HG03565 (cell line): ENCODE measurements at regions not wholly inside any gene's neighbourhood (a gene's known extent, or its start where the extent isn't known, plus 50 kb on each side); places are given as distances from the start of the nearest gene placed in this dataset.

Experiments
- ATAC-seq: cut with Tn5 transposase; IDR thresholded peaks from one replicate; pipeline ENCODE4 v1.9.1; 2021; ENCODE audit warnings: mild to moderate bottlenecking, moderate library complexity; ENCODE audit not compliant: unreplicated experiment

DNA sequence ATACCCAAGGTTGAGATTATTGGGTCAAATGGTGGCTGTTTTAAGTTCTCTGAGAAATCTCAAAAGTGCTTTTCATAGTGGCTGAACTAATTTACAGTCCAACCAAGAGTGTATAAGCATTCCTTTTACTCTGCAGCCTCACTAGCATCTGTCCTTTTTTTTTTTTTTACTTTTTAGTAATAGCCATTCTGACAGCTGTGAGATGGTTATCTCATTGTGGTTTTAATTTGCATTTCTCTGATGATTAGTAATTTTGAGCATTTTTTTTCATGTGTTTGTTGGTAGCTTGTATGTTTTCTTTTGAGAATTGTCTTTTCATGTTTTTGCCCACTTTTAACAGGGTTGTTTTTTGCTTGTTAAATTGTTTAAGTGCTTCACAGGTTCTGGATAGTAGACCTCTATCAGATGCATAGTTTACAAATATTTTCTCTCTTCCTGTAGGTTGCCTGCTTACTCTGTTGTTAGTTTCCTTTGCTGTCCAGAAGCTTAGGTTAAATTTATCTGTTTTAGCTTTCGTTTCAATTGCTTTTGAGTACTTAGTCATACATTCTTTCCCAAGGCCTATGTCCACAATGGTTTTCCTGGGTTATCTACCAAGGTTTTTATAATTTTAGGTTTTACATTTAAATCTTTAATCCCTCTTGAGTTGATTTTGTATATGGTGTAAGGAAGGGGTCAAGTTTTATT is 881.3 kb upstream of the SEL1L start:
- peak; percentile 52 for ATAC-seq

DNA sequence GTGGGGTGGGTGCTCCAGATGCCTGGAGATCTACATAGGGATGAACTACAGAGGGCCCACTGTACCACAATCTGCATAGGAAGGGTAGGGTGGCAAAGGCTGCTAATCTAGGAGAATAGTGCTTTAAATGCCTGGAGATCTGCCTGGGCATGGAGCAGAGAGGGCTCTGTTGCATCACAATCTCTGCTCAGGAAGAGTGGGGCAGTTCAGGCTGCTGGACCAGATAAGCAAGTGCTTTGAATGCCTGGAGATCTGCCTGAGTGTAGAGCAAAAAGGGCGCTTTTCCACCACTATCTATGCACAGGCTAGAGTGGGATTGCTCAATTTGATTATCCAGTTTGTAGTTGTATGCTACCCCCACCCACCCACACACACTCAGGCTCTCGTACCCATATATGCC is 886.3 kb upstream of the SEL1L start:
- ATAC-seq = no peak

DNA sequence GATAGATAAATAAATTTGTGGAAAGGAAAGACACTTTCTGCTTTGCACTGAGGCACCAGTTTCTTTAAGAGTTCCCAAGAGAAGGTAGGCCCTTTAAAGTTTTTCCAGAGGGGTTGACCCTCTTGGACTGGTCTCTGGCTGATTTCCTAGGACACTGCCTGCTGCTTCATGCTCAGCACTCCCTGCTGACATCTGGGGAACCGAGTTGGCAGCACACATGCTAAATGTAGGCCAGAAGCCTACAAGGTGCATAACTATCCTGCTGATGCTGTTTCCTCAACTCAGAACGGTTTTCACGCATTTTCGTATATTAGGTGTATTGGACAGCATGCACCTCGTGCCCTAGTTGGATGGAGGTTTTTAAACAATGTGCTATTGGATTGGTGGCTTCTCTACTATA is 887.2 kb upstream of the SEL1L start:
- no peak for ATAC-seq

DNA sequence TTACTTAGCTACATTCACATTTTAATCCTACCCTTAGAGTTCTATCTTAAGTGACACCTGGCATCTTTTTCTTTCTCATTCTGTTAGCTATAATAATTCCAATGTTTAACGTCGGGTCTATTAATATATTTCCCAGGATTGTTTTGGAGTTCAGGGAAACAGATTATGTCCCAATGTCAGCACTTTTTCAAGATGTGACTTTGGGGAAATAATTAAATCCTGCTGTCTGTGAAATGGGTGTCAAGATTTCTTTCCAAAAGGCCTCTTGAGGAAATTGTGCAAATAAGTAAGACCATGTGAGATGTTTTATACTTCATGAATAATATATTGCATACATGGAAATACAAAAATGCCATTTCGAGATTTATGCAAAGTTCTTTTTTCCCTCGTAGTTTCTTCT is 887.6 kb upstream of the SEL1L start:
- ATAC-seq = no peak

DNA sequence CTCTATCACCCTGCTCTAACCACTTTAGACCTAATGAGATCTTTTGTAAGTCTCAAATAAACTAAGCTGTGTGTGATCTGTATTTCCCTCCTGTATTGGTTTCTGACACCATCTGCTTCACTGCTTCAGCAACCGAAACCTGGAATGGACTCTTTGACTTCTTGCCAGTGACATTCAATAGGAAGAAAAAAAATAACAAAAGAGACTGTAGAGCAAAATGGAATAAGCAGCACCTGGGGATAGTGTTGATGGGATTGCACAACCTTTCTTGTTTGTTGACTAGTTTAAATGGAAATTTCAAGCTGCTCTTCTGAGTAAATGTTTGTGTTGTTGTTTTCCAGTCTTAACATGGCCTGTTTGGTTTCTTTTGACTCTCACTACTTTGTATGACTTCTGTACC is 888.6 kb upstream of the SEL1L start:
- ATAC-seq = no peak

DNA sequence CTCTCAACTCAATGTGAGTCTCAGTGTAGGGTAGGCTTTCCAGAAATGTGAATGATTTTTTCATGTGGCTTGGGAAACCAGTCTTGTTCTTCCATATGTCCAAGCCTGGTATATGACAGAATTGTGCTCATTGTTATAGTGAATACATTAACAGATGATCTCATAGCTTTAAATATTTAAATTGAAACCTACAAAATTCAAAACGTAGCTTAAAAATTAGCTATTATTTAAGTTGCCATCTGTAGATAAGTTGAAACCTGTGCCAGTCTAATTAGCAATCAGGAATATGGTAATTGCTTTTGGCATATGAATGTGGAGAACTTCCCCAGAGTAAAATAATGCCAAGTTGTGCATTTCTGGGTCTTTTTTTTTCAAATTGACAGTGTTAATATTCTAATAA is 891.6 kb upstream of the SEL1L start:
- ATAC-seq = no peak

DNA sequence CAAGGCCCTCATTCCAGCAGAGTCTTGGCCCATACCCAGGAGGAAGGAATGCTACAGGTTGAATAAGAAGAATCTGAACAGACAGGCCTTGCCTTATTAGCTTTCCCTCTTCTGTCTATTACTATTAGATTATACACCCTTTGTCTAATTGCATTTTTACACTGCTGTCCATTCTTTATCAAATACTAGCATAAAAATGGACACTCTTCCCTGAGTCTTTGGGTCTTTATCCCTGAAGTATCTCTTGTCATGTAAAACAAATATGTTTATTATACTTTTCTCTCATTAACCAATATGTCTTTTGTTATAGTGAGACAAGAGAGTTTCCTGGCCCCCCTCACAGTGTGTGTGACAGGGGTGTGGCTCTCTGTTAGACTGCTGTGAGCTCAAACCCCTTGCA is 897.4 kb upstream of the SEL1L start:
- ATAC-seq = no peak

DNA sequence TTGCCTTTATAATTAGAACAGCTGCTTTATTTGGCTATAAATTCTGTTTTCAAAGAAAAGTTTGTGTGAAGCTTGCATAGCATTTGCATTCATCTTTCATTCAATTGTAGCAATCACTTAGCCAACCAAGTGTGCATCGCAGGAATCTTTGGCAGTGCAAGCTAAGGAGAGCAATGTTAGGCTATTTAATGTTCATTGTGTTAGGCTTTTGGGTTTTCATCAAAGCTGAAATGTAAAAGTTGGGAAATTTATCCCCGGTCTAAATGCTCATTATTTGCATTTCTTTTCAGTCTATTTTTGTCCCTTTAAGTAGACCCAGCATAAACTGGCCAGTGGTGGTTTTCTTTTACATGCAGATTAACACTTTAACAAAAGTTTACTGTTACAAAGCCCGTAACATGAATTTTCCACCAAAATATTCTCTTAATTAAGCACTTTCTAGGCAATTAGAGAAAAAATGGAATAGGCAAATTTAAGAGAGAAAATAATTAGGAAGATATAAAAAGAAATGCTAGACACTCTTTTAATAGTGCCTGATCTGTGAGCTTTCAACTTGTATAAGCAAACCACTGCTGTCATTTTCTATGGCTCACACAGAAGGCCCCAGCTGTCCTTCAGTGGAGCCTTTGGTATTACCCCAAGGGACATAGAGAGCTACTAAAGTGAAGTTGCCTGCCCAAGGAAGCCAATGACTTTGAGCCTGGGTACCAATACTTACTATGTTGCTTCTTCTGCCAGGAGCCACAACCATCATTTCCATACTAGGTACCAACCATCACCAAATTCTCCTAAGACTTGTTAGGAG is 898.9 kb upstream of the SEL1L start:
- ATAC-seq = no peak

DNA sequence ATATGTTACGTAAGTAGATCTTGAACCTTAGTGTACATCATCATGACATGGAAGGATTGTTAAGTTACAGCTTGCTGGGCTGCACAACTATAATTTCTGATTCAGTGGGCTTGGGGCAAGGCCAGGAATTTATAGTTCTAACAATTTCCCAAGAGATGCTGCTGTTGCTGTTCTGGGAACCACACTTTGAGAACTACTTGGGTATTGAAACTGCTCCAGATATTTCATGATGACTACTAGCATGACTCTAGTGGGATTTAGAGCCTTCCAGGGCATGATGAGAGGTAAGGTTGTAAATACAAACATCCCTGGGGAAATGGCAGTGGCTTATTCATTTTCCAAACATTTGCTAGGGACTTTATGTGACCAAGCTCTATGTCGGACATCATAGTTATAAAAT is 904.8 kb upstream of the SEL1L start:
- ATAC-seq = no peak

GRCh38 chr14:82441270-82441669 is 907.6 kb upstream of the SEL1L start:
- no peak for ATAC-seq

DNA sequence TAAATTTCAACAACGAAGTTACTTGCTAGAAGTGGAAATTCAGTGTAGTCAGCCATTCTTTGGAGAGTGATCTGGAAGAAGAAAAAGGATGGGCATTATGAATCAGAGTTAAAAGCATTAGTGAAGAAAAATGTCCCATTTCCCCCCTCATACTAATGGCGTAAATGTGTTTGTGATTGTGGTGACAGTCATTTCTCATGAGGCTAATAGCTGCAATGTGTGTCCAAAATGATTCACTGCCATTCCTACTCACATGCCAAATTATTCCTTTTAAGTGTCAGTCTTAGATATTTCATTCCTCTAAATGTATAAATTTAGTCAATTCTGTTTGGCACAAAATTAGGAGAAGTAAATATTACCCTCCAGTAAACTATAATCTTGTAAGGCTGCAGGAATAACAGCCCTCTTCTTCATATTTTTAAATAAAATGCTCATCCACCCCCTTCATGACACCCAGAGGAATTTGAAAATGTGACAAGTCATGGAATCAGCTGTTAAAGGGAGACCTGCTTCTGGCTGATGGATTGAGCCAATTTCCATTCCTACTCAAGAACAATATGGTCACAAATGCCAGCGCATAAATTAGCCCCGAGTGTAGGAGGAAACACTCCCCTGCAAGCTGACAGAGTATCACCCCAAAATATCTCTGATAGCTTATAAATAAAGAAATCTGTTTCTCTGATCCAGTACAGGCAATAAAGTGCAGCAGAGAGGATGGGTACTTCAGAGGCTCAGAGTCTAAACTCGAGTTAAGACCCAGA is 912.3 kb upstream of the SEL1L start:
- no peak for ATAC-seq

- ATAC-seq = no peak
Measured at GRCh38 chr14:82447586-82447985, 913.9 kb upstream of the SEL1L start.

GRCh38 chr14:82449926-82450468 is 916.3 kb upstream of the SEL1L start:
- no peak for ATAC-seq

GRCh38 chr14:82451675-82452074 is 918.0 kb upstream of the SEL1L start:
- no peak for ATAC-seq

DNA sequence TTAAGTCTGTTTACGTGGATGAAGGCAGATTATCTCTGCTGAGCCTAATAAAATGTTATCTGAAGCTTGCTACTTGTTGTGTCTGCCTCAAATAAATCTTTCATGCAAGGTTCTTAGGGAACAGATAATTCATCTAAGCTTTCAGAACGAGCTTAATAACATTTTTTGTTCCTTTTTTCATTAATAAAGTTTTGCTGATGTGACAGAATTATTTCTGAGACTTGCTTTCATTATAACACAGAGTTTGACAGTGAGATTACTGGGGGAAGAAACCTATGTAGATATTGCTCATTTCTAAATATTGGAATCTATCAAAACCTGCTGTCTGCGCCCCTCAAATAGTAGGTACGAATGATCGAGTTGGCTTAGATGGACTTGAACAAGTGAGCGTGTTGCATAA is 948.7 kb upstream of the SEL1L start:
- no peak for ATAC-seq

GRCh38 chr14:82488473-82488872 is 954.8 kb upstream of the SEL1L start:
- ATAC-seq = no peak

DNA sequence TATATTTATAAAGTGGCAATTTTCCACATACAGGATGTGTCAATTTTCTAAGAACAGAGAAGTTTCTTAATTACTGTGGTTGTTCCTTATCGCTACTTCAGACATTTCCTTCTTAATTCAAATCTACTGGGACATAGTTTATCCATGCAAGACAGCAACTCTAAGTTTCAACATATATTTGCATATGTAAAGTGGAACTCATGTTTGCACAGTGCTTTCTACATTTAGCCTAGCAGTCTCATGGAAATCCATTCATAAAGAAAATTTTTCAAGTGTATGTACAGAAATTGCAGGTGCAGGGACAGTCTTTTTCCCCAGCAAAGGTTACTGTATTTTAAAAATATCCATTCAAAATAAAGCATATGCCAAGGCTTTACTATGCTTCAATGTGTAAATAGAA is 956.7 kb upstream of the SEL1L start:
- no peak for ATAC-seq

DNA sequence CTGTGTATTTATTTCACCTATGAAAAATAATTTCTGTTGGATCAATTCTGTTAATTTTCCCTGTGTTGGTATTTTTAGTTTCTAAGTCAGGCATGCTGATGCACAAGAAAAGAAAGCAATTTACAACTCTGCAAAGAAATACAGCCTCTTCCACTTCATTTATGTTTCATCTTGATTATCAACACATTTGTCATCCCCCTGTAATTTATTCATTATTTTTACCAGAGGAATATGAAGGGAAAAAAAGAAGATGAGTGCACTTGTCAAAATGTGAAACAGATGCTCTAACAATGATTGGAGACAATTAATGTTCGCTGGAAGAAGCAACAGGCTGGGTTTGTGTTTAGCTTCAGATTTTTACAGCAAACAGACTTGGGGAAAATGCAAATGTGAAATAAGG is 958.5 kb upstream of the SEL1L start:
- no peak for ATAC-seq

DNA sequence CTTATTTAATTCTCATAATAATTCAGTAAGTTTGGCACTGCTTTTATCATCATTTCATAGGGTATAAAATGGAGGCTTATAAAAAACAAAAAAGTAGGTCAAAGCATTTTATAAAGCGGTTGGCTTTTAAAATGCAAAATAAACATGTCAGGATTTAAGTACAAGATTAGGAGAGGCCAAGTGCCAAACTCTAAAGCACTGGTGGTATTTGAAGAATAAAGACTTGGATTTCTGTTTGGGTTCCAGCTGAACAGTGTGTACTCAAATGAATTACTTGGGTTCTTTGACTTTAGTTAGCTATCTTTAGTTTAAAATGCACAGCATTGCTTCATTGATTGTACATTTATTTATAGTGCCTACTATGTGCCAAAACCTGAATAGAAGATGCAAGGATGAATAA is 966.6 kb upstream of the SEL1L start:
- no peak for ATAC-seq

- ATAC-seq = no peak
Measured at GRCh38 chr14:82501554-82501953, 967.9 kb upstream of the SEL1L start.

DNA sequence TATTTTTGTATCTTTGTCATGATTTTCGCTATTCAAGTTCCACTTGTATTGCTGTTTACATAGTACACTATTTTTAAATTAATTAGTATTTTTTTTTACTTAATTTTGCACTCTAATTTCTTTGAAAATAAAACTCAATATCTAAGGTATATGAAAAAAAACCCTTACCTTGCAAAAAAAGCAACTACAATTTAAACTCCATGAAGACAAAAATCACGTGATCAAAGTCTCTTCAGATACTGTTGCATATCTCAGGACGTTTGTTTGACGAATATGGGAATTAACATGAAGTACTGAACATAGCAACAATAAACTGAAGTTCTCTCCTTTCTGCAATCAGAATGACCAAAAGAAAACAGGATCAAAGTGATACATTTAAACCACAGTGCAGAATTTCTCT is 968.4 kb upstream of the SEL1L start:
- no peak for ATAC-seq

DNA sequence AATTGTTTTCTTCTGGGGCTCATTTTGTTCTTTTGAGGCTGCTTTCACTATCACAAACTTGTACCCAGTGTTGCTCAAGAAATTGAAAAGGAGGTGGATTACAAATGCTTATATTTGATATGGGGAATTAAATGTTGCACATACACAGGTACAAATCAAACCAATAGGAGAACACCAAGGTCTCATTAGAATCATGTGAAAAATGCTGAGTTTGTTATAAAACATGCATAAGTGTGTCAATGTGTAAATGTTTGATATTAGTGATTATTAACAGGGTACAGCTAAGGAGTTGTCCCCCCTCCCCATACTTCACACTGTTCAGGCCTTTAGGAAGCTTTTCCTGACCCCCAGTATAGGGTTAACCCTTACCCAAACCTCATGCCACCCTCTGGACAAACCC is 971.2 kb upstream of the SEL1L start:
- no peak for ATAC-seq
